Hematopoietic multipotent progenitor cell (in vitro differentiated cells): ENCODE measurements at regions not wholly inside any gene's neighbourhood (a gene's known extent, or its start where the extent isn't known, plus 50 kb on each side); places are given as distances from the start of the nearest gene placed in this dataset.
"Not testable (repeated sequence)": the region's sequence is repeated elsewhere in the genome, so short reads cannot be mapped to it uniquely, and the experiment has no call there.

Experiments
- DNase-seq, 3 donors: peaks; one replicate each; pipeline ENCODE4 v3.0.0-alpha.2; 2011 to 2015; ENCODE audit warnings: low read depth in 2 of 3, low spot score in 2 of 3

DNA sequence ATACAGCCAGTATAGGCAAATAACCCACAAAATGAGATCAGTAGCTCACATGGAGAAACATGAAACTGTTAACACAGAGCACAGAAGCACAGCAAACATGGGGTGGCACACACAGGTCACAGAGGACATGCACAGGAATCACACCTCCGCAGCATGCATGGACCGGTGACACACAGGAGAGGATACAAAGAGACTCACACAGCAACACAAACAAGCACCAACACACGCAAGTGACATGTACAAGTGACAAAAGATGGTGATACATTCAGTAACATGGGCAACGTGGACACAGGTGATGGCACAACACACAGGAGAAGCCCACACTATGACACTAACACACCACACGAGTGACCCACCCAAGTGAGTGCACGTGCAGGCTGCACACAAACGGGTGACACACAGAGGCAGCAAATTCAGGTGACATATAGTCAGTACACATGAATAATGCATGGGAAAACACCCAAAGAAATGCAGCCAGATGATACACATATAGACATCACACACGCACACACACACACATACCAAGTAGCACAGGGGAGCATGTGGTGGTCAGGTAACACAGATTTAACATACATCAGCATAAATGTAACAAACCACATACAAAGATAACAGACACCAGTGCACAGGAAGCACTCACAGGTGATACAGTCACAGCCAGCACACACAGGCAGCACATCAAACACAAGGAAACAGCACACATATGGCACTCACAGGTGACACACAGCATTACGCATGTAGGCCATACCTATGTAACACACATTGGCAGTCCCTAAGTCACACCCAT is 216.0 kb upstream of the SFSWAP start:
- DNase-seq: no peak

- no peak for DNase-seq
Measured at GRCh38 chr12:131497966-131498365, 212.9 kb upstream of the SFSWAP start.

- no peak for DNase-seq
Measured at GRCh38 chr12:131499160-131499863, 211.6 kb upstream of the SFSWAP start.

DNA sequence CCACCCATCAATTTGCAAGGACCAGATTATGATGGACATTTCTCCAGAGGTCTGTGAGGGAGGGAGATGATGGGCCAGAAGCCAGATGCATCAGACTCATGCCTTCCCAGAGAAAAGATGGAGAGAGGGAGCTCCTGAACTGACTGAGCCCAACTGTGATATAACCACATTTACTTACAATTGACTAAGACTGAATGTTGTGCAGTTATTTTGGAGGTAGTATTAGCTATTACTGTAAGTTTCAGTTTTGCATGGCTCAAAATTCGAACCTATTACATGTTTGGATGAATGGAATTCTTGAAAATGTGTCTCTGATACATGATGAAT is 211.1 kb upstream of the SFSWAP start:
- no peak for DNase-seq

GRCh38 chr12:131500564-131500963 is 210.3 kb upstream of the SFSWAP start:
- no peak for DNase-seq

DNA sequence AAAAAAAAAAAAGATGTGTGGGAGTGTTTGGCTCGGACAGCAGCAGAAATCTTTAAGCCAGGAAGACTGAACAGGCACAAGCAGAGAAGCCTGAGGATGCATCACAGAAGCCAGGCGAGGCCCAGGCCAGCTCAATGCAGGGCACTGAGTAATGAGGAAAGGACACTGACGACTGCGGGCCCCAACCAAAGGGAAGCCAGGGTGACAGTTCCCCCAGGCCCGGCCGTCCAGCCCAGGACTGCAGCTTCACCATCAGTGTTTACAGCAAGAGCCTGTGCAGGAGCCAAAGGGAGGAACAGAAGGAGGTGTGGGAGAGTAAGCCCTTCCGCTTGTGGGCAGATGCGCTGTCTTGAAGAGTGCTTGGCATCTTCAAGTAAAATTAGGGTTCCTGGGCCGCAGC is 205.3 kb upstream of the SFSWAP start:
- DNase-seq: no peak

DNA sequence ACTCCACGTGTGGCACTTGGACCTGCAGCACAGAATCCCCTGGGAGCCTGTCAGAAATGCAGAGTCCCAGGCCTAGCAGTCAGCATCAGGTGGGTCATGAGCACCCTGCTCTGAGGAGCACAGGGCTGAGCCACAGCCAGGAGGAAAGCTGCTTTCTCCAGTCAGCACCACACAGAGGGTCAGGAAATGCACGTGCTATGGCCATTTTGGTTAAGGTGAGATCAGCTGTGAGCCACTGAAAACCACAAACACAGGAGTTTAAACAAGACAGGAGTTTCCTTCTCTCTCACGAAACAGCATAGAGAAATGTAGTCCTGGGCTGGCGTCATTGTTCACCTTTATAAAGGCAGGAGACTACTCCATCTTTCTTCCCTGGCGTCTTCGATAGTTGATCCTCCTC is 204.5 kb upstream of the SFSWAP start:
- no peak for DNase-seq

GRCh38 chr12:131507094-131507493 is 203.8 kb upstream of the SFSWAP start:
- no peak for DNase-seq

GRCh38 chr12:131507881-131508280 is 203.0 kb upstream of the SFSWAP start:
- no peak for DNase-seq

DNA sequence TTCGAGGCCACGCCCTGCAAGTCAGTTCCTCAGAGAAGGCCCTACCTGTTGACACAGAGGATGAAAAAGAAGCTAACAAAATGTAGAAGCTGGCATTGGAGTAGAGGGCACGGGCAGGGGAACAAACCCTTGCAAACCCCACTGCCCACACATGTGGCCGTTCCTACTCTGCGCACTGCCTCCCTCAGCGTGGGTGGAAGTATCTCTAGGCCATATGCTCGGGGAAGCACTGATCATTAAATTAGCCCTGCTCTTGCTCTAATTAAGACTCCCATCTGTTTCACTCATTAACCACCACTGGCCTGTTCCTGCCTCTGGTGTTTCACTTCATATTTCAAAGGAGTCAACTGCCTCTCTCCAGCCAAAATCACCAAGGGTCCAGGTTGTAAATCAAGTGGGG is 201.2 kb upstream of the SFSWAP start:
- no peak for DNase-seq

DNA sequence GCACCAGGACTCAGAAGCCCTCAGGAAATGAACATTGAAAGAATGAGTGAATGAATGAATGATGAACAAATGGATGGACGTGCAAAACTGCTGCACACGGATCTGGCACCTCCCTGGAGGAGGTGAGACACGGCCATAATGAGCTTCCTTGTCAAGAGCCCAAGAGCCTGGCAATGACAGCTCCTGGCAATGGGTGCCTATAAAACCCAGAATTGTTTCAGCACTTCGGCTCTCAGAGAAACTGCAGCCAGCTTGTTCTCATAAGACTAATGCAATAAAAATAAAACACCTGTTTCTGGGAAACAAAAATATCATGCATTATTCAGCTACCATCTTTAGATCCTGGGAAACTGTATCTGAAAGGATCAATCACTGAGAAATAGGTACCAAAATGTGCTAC is 200.5 kb upstream of the SFSWAP start:
- DNase-seq: no peak

- DNase-seq: peak in 2 of 3 donors; percentile 82 to 88
Measured at GRCh38 chr12:131511391-131511802, 199.5 kb upstream of the SFSWAP start.

DNA sequence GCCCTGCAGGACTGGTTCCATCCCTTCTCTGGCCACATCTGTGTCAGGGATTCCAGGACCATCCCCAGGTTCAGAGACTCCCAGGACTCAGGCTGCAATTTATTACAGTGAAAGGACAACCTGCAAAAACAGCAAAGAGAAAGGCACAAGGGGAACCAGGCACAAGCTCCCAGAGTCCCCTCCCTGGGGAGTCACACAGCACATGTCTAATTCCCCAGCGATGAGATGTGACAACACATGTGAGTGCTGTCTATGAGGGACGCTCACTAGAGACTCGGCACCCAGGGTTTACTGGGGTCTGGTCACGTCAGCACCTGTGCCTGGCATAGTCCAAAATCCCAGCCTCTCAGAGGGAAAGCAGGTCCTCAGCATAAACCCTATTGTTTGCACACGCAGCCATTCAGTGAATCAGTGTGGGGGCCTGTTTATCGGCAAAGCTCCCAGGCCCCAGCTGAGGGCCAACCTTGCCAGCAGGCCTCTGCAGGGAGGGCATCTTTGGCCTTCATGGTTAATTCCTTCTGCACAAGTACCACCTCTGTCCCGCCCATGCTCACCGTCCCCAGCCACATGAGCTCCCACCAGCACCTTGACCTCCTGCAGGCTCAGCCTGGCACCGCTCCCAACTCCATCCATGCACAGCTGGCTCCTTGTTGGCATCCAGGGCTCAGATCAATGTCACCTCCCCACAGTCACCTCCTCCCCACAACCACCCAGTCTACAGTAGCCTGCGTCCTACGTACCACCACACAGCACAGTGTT is 198.9 kb upstream of the SFSWAP start:
- no peak for DNase-seq

DNA sequence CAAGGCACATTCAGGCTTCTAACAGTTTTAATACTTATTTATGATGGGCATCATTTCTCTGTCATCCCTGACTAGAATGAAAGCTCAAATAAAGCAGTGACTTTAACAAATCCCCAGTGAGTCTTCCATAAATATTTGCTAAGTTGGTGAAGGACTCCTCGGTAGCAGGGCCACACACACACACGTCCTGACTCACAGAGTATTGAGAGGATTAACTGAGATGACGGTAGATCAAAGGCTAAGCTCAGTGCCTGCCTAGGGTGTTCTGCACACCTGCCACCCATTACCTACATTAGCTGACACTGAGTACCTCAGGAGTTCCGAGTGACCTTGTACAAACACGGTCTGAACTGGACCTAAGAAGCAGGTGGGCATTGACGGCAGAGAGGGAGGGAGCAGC is 197.3 kb upstream of the SFSWAP start:
- DNase-seq: no peak

DNA sequence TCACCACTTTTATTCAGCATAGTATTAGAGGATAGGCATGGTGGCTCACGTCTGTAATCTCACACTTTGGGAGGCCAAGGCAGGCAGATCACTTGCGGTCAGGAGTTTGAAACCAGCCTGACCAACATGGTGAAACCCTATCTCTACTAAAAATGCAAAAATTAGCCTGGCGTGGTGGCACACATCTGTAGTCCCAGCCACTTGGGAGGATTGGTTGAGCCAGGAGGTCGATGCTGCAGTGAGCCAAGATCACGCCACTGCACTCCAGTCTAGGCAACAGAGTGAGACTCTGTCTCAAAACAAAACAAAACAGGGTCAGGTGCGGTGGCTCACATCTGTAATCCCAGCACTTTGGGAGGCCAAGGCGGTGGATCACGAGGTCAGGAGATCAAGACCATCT is 190.3 kb upstream of the SFSWAP start:
- not testable (repeated sequence) for DNase-seq

GRCh38 chr12:131521326-131521725 is 189.6 kb upstream of the SFSWAP start:
- DNase-seq: no peak

DNA sequence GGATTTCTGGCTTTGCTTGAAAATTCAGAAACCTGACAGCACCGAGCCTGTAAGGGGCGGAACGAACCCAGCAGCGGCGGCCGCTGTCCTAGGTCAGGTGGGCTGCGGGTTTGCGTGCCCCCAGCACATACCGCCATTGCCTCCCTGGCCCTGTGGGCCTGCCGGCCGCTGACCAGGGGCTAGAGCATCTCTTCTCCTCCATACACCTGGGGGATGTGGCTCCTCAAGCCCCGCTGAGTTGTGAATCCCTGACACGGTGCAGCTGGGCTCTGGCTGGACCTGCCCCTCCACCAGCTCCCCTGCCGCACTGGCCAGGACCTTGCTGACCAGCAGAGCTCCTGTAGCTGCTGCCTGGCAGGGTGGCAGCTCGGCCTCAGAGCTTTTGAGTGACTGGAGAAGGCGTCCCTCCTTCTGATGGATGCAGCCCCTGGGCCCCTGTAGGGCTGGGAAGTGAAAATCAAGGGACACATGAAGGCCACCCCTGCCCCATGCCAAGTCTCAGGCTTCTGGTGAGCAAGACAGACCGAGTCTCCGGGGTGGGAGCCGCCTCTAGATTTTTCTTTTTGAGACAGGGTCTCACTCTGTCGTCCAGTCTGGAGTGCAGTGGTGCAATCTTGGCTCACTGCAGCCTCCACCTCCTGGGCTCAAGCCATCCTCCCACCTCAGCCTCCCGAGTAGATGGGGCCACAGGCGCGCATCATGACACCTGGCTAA is 184.9 kb upstream of the SFSWAP start:
- no peak for DNase-seq

DNA sequence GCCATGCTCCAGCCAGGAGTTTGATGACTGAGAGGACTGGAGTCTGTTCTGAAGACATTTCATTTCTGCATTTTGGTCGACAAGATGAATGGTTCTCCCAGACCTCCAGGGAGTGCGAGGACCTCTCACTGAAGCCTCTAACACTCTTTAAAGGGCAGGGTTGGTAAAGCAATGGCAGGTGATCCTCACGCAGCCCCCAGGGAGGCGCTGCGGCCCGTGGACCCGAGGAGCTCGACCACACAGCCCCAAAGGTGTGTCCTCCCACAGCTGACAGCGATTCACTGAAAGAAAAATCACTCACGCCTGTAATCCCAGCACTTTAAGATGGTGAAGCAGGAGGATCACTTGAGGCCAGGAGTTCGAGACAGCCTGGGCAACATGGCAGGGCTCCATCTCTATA is 183.8 kb upstream of the SFSWAP start:
- no peak for DNase-seq

DNA sequence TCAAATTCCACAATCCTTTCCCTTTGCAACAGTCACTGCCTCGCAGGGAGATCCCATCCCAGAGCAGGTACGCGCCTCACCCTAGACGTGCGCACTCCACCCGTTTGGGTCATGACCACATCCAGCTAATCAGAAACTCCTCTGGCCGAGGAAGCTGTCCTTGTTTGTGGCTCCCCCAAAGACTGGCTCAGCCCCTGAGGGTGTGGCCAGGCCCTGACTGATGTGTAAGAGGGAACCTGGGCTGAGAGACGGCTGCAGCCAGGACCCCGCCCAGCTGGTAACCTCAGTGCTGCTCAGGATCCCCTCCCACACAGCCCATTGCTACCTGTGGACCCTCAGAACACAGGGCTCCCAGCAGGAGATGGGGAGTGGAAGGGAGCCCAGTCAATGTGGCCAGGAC is 183.2 kb upstream of the SFSWAP start:
- no peak for DNase-seq

GRCh38 chr12:131528144-131528543 is 182.7 kb upstream of the SFSWAP start:
- no peak for DNase-seq

DNA sequence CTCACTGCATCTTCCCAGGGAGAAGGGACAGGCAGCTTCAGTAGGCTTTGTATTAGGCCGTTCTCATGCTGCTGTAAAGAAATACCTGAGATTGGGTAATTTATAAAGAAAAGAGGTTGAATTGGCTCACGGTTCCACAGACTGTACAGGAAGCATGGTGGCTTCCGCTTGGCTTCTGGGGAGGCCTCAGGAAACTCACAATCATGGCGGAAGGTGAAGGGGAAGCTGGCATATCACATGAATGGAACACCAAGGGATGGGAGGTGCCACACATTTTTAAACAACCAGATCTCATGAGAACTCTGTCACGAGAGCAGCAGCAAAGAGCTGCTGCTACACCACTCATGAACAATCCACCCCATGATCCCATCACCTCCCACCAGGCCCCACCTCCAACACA is 182.2 kb upstream of the SFSWAP start:
- DNase-seq: peak in 2 of 3 donors; percentile 26 to 69
